ENCODE measurements at regions not wholly inside any gene's neighbourhood (a gene's known extent, or its start where the extent isn't known, plus 50 kb on each side); places are given as distances from the start of the nearest gene placed in this dataset.

DNA sequence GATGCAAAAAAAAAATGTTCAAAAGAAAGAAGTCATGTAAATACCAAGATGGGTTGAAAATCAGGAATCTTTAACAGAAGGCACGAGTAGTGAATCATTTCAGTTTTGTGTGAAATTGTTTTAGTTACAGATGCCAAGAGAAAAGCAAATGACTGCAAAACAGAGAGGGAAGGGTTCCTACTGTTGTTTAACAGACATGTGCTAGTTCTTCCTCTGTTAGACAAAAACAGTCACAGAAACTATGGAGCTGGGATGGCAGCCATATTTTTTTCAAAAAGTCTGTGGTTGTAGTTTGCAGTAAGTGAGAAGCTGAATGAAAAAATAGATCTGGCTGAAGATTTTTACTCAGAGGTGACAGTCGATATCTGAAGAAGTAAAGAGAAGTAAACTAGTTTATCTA is 511.9 kb downstream of the ZIC1 start:
- FAIRE-seq, result no peak
- Histone ChIP-seq H3K9ac (ENCODE audit: control insufficient read depth, extremely low read depth, insufficient read depth, low read length) (no peak overlapping the region), H3K4me1 (ENCODE audit: control insufficient read depth, extremely low read depth, insufficient read depth, low read length) (no peaks in the 10 kb centered on the region), H3K79me2 (ENCODE audit: control insufficient read depth, insufficient read depth, low read length) (no peaks in the 10 kb centered on the region), H3K4me2 (ENCODE audit: control insufficient read depth, extremely low read depth, insufficient read depth, low read depth, low read length) (no peak overlapping the region), H3K36me3 (ENCODE audit: control insufficient read depth in 2 of 2, extremely low read depth in 1 of 2, insufficient read depth in 2 of 2, low read length in 2 of 2) (no peaks in the 10 kb centered on the region), H3K9me1 (ENCODE audit: control insufficient read depth, extremely low read depth, insufficient read depth, low read length) (no peaks in the 10 kb centered on the region), H3K27ac (ENCODE audit: control insufficient read depth, insufficient read depth, low read length) (no peak overlapping the region), H3K4me3 (ENCODE audit: control insufficient read depth in 2 of 3, extremely low read depth in 1 of 3, insufficient read depth in 2 of 3, low read depth in 1 of 3, low read length in 3 of 3) (no peak overlapping the region), H4K20me1 (ENCODE audit: control insufficient read depth, extremely low read depth, insufficient read depth, low read length) (no peaks in the 10 kb centered on the region), H2AFZ (ENCODE audit: control insufficient read depth, low read length) (no peak overlapping the region), H3K27me3 (ENCODE audit: control insufficient read depth, extremely low read depth, insufficient read depth, low read length) (no peaks in the 10 kb centered on the region), H3K9me3 (ENCODE audit: control insufficient read depth, low read depth, low read length) (no peaks in the 10 kb centered on the region)
- no peak for TF ChIP-seq EZH2 (IDR thresholded peaks at IDR 0.05; ENCODE audit: low read length)
- TF ChIP-seq, protein P1, sequence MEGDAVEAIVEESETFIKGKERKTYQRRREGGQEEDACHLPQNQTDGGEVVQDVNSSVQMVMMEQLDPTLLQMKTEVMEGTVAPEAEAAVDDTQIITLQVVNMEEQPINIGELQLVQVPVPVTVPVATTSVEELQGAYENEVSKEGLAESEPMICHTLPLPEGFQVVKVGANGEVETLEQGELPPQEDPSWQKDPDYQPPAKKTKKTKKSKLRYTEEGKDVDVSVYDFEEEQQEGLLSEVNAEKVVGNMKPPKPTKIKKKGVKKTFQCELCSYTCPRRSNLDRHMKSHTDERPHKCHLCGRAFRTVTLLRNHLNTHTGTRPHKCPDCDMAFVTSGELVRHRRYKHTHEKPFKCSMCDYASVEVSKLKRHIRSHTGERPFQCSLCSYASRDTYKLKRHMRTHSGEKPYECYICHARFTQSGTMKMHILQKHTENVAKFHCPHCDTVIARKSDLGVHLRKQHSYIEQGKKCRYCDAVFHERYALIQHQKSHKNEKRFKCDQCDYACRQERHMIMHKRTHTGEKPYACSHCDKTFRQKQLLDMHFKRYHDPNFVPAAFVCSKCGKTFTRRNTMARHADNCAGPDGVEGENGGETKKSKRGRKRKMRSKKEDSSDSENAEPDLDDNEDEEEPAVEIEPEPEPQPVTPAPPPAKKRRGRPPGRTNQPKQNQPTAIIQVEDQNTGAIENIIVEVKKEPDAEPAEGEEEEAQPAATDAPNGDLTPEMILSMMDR (optimal IDR thresholded peaks at IDR 0.05 in 1 of 3, IDR thresholded peaks at IDR 0.05 in 1 of 3, conservative IDR thresholded peaks at IDR 0.05 in 1 of 3; ENCODE audit: extremely low read depth in 1 of 3, insufficient read depth in 2 of 3, low read length in 3 of 3), result no peak
- dilution Hi-C loops (cut with MboI; ENCODE audit: extremely low pct_ligation_motif_present, low sequenced_read_pairs), result no loop called here
- no peak for DNase-seq (ENCODE audit: low read depth, low spot score)

DNA sequence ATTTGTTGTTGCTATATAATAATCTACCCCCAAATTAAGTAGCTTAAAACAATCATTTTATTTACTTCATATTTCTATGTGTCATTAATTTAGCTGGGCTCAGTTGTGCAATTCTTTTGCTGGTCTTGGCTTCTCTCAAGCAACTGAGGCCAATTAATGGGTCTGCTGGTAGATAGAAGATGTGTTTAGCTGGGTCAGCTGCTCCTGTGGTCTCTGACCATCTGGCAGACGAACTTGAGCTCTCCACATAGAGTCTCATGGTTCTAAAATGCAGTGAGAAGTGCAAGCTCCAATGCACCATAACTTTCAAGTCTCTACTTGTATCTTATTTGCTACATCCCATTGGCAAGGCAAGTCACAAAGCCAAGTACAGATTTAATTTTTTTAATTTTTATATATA is 515.6 kb downstream of the ZIC1 start:
- Histone ChIP-seq H3K4me2 (ENCODE audit: control insufficient read depth, extremely low read depth, insufficient read depth, low read depth, low read length) (no peak overlapping the region), H3K36me3 (ENCODE audit: control insufficient read depth in 2 of 2, extremely low read depth in 1 of 2, insufficient read depth in 2 of 2, low read length in 2 of 2) (no peaks in the 10 kb centered on the region), H4K20me1 (ENCODE audit: control insufficient read depth, extremely low read depth, insufficient read depth, low read length) (no peaks in the 10 kb centered on the region), H3K79me2 (ENCODE audit: control insufficient read depth, insufficient read depth, low read length) (no peaks in the 10 kb centered on the region), H2AFZ (ENCODE audit: control insufficient read depth, low read length) (no peak overlapping the region), H3K9ac (ENCODE audit: control insufficient read depth, extremely low read depth, insufficient read depth, low read length) (no peak overlapping the region), H3K4me3 (ENCODE audit: control insufficient read depth in 2 of 3, extremely low read depth in 1 of 3, insufficient read depth in 2 of 3, low read depth in 1 of 3, low read length in 3 of 3) (no peak overlapping the region), H3K4me1 (ENCODE audit: control insufficient read depth, extremely low read depth, insufficient read depth, low read length) (no peaks in the 10 kb centered on the region), H3K27me3 (ENCODE audit: control insufficient read depth, extremely low read depth, insufficient read depth, low read length) (no peaks in the 10 kb centered on the region), H3K9me1 (ENCODE audit: control insufficient read depth, extremely low read depth, insufficient read depth, low read length) (no peaks in the 10 kb centered on the region), H3K9me3 (ENCODE audit: control insufficient read depth, low read depth, low read length) (no peaks in the 10 kb centered on the region), H3K27ac (ENCODE audit: control insufficient read depth, insufficient read depth, low read length) (no peak overlapping the region)
- FAIRE-seq (no peak), DNase-seq (ENCODE audit: low read depth, low spot score) (no peak)
- no peak for TF ChIP-seq EZH2 (IDR thresholded peaks at IDR 0.05; ENCODE audit: low read length)
- TF ChIP-seq, protein P1 (optimal IDR thresholded peaks at IDR 0.05 in 1 of 3, IDR thresholded peaks at IDR 0.05 in 1 of 3, conservative IDR thresholded peaks at IDR 0.05 in 1 of 3; ENCODE audit: extremely low read depth in 1 of 3, insufficient read depth in 2 of 3, low read length in 3 of 3), result no peak
- dilution Hi-C loops (cut with MboI; ENCODE audit: extremely low pct_ligation_motif_present, low sequenced_read_pairs), result no loop called here

All from keratinocyte (primary cell).